ENCODE measurements at regions not wholly inside any gene's neighbourhood (a gene's known extent, or its start where the extent isn't known, plus 50 kb on each side); places are given as distances from the start of the nearest gene placed in this dataset.

DNA sequence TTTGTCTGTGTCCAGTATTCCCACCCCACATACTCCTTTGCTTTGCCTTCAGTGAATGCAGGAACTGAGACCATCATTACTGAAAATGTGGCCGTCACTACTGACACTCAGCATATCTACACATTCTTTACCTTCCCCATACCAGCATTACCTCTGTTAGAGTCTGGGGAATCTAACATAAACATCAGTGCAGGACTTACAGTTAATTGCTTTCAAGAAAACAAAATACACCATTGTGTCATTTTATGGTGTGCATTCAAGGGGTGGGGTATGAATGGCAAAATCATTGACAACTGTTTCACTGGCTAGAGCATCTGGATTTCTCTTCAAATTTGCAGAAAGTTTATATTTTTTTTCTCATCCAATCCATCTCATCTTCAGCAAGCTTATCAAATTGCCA is 731.4 kb upstream of the RIOK2 start:
- H3K36me3 ChIP-seq: no peaks in the 10 kb centered on the region

GRCh38 chr5:97915106-97915505 is 732.1 kb upstream of the RIOK2 start:
- no peaks in the 10 kb centered on the region for H3K36me3 ChIP-seq
- H3K4me3 ChIP-seq: no peak overlapping the region
- H3K27ac ChIP-seq: no peak overlapping the region
- H3K27me3 ChIP-seq (replicated peaks; ENCODE audit: insufficient read depth): no peaks in the 10 kb centered on the region
- DNase-seq (ENCODE audit: low spot score) (no peak), ATAC-seq (ENCODE audit: insufficient number of reproducible peaks, low FRiP score, low read depth) (no peak)
- H3K4me1 ChIP-seq (ENCODE audit: control insufficient read depth in 1 of 2, low read depth in 2 of 2): no peaks in the 10 kb centered on the region
- TF ChIP-seq, protein P1, sequence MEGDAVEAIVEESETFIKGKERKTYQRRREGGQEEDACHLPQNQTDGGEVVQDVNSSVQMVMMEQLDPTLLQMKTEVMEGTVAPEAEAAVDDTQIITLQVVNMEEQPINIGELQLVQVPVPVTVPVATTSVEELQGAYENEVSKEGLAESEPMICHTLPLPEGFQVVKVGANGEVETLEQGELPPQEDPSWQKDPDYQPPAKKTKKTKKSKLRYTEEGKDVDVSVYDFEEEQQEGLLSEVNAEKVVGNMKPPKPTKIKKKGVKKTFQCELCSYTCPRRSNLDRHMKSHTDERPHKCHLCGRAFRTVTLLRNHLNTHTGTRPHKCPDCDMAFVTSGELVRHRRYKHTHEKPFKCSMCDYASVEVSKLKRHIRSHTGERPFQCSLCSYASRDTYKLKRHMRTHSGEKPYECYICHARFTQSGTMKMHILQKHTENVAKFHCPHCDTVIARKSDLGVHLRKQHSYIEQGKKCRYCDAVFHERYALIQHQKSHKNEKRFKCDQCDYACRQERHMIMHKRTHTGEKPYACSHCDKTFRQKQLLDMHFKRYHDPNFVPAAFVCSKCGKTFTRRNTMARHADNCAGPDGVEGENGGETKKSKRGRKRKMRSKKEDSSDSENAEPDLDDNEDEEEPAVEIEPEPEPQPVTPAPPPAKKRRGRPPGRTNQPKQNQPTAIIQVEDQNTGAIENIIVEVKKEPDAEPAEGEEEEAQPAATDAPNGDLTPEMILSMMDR (IDR thresholded peaks at IDR 0.05): no peak
- no peaks in the 10 kb centered on the region for H3K9me3 ChIP-seq

More for the DNA sequence above, 731.4 kb upstream of the RIOK2 start:
- Histone ChIP-seq H3K27ac (no peak overlapping the region), H3K9me3 (no peaks in the 10 kb centered on the region), H3K4me3 (no peak overlapping the region), H3K27me3 (replicated peaks; ENCODE audit: insufficient read depth) (no peaks in the 10 kb centered on the region), H3K4me1 (ENCODE audit: control insufficient read depth in 1 of 2, low read depth in 2 of 2) (no peaks in the 10 kb centered on the region)
- ATAC-seq (ENCODE audit: insufficient number of reproducible peaks, low FRiP score, low read depth): no peak
- TF ChIP-seq, protein P1 (IDR thresholded peaks at IDR 0.05): no peak
- DNase-seq (ENCODE audit: low spot score): no peak

DNA sequence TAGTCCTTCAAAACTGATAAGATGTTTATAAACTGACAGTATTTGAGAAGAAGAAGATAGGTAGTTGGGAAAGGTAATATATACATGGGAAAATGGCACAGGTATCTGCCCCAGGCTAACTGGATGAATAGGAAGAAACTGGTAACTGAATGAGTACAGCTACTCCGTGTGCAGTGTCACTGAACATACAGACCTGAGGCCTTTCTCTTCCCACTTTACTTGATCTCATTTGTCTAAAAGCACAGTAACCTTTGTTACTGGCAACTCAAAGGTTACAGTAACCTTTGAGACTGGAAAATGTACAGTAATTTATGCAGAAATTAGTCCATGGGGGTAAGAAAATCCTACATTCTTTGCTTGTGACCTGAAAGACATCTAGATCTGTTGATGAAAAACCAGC is 735.0 kb upstream of the RIOK2 start:
- H3K4me3 ChIP-seq: no peak overlapping the region
- H3K9me3 ChIP-seq: no peaks in the 10 kb centered on the region
- H3K27ac ChIP-seq: no peak overlapping the region
- H3K4me1 ChIP-seq (ENCODE audit: control insufficient read depth in 1 of 2, low read depth in 2 of 2): no peaks in the 10 kb centered on the region
- no peak for ATAC-seq (ENCODE audit: insufficient number of reproducible peaks, low FRiP score, low read depth)
- no peaks in the 10 kb centered on the region for H3K36me3 ChIP-seq
- TF ChIP-seq, protein P1 (IDR thresholded peaks at IDR 0.05): no peak
- no peaks in the 10 kb centered on the region for H3K27me3 ChIP-seq (replicated peaks; ENCODE audit: insufficient read depth)
- no peak for DNase-seq (ENCODE audit: low spot score)

DNA sequence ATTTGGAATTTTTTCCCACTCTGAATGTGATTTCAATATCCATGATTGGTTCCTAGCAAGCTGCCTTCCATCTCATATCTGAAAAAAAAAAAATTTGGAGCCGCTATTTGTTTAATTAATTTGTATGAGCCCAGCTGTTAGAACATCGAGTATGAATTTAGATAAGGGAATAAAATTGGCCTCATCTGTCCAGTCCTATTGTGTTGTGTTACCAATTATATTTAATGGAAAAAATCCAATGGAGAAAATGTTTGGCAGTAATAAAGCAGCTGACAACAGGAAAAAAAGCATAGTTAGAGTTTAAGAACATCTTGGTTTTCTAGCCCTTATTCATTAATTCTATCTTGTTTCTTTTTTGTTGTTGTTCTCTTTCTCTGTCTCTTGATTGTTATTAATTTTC is 735.6 kb upstream of the RIOK2 start:
- H3K27me3 ChIP-seq (replicated peaks; ENCODE audit: insufficient read depth): no peaks in the 10 kb centered on the region
- no peak overlapping the region for H3K27ac ChIP-seq
- no peaks in the 10 kb centered on the region for H3K4me1 ChIP-seq (ENCODE audit: control insufficient read depth in 1 of 2, low read depth in 2 of 2)
- no peak overlapping the region for H3K4me3 ChIP-seq
- no peak for DNase-seq (ENCODE audit: low spot score)
- no peak for ATAC-seq (ENCODE audit: insufficient number of reproducible peaks, low FRiP score, low read depth)
- H3K36me3 ChIP-seq: no peaks in the 10 kb centered on the region
- no peaks in the 10 kb centered on the region for H3K9me3 ChIP-seq
- TF ChIP-seq, protein P1 (IDR thresholded peaks at IDR 0.05): no peak

DNA sequence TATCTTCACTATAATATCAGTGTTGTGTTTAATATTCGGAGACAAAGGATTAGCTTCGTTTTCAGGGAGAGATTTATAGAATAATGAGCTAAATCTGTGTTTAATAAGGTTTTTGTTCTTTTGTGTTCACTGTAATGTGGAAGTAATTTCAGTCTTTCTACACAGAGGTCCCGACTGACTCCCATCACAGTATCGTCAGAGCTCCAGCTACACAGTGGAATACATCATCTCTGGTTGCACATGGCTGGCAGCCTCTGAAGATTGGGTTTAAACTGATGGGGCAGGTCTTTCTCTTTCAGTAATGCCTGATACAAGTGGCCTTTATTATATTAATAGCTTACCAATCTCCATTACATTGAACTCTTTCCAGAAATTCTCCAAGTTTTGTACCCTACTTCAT is 736.7 kb upstream of the RIOK2 start:
- Histone ChIP-seq H3K4me1 (ENCODE audit: control insufficient read depth in 1 of 2, low read depth in 2 of 2) (no peaks in the 10 kb centered on the region), H3K36me3 (no peaks in the 10 kb centered on the region), H3K27ac (no peak overlapping the region), H3K27me3 (replicated peaks; ENCODE audit: insufficient read depth) (no peaks in the 10 kb centered on the region), H3K4me3 (no peak overlapping the region), H3K9me3 (no peaks in the 10 kb centered on the region)
- DNase-seq (ENCODE audit: low spot score): no peak
- TF ChIP-seq, protein P1 (IDR thresholded peaks at IDR 0.05): no peak
- no peak for ATAC-seq (ENCODE audit: insufficient number of reproducible peaks, low FRiP score, low read depth)

All from thoracic aorta (tissue), 2 donors.